ENCODE measurements at regions not wholly inside any gene's neighbourhood (a gene's known extent, or its start where the extent isn't known, plus 50 kb on each side); places are given as distances from the start of the nearest gene placed in this dataset.

- DNase-seq (ENCODE audit: low read depth, low spot score) (no peak), FAIRE-seq (no peak)
- Histone ChIP-seq H4K20me1 (ENCODE audit: control insufficient read depth, extremely low read depth, insufficient read depth, low read length) (no peaks in the 10 kb centered on the region), H3K27me3 (ENCODE audit: control insufficient read depth, extremely low read depth, insufficient read depth, low read length) (no peaks in the 10 kb centered on the region), H3K4me1 (ENCODE audit: control insufficient read depth, extremely low read depth, insufficient read depth, low read length) (no peaks in the 10 kb centered on the region), H3K9me3 (ENCODE audit: control insufficient read depth, low read depth, low read length) (no peaks in the 10 kb centered on the region), H3K36me3 (ENCODE audit: control insufficient read depth in 2 of 2, extremely low read depth in 1 of 2, insufficient read depth in 2 of 2, low read length in 2 of 2) (no peaks in the 10 kb centered on the region), H3K27ac (ENCODE audit: control insufficient read depth, insufficient read depth, low read length) (no peak overlapping the region), H3K9ac (ENCODE audit: control insufficient read depth, extremely low read depth, insufficient read depth, low read length) (no peak overlapping the region), H2AFZ (ENCODE audit: control insufficient read depth, low read length) (no peak overlapping the region), H3K79me2 (ENCODE audit: control insufficient read depth, insufficient read depth, low read length) (no peaks in the 10 kb centered on the region), H3K4me3 (ENCODE audit: control insufficient read depth in 2 of 3, extremely low read depth in 1 of 3, insufficient read depth in 2 of 3, low read depth in 1 of 3, low read length in 3 of 3) (no peak overlapping the region), H3K4me2 (ENCODE audit: control insufficient read depth, extremely low read depth, insufficient read depth, low read depth, low read length) (no peak overlapping the region), H3K9me1 (ENCODE audit: control insufficient read depth, extremely low read depth, insufficient read depth, low read length) (no peaks in the 10 kb centered on the region)
- TF ChIP-seq, protein P1, sequence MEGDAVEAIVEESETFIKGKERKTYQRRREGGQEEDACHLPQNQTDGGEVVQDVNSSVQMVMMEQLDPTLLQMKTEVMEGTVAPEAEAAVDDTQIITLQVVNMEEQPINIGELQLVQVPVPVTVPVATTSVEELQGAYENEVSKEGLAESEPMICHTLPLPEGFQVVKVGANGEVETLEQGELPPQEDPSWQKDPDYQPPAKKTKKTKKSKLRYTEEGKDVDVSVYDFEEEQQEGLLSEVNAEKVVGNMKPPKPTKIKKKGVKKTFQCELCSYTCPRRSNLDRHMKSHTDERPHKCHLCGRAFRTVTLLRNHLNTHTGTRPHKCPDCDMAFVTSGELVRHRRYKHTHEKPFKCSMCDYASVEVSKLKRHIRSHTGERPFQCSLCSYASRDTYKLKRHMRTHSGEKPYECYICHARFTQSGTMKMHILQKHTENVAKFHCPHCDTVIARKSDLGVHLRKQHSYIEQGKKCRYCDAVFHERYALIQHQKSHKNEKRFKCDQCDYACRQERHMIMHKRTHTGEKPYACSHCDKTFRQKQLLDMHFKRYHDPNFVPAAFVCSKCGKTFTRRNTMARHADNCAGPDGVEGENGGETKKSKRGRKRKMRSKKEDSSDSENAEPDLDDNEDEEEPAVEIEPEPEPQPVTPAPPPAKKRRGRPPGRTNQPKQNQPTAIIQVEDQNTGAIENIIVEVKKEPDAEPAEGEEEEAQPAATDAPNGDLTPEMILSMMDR (optimal IDR thresholded peaks at IDR 0.05 in 1 of 3, IDR thresholded peaks at IDR 0.05 in 1 of 3, conservative IDR thresholded peaks at IDR 0.05 in 1 of 3; ENCODE audit: extremely low read depth in 1 of 3, insufficient read depth in 2 of 3, low read length in 3 of 3): no peak
- TF ChIP-seq EZH2 (IDR thresholded peaks at IDR 0.05; ENCODE audit: low read length): no peak
- dilution Hi-C loops (cut with MboI; ENCODE audit: extremely low pct_ligation_motif_present, low sequenced_read_pairs): no loop called here
These were observed 54.0 kb upstream of the CHMP2B start for GRCh38 chr3:87173071-87173470.

GRCh38 chr3:87167628-87168456 is 59.3 kb upstream of the CHMP2B start:
- no peaks in the 10 kb centered on the region for H3K9me3 ChIP-seq (ENCODE audit: control insufficient read depth, low read depth, low read length)
- H3K4me2 ChIP-seq (ENCODE audit: control insufficient read depth, extremely low read depth, insufficient read depth, low read depth, low read length): peak overlapping the region; percentile 57
- H3K9me1 ChIP-seq (ENCODE audit: control insufficient read depth, extremely low read depth, insufficient read depth, low read length): no peaks in the 10 kb centered on the region
- no peak overlapping the region for H3K9ac ChIP-seq (ENCODE audit: control insufficient read depth, extremely low read depth, insufficient read depth, low read length)
- peak; percentile 69 for FAIRE-seq
- peak overlapping the region; percentile 75 for H2AFZ ChIP-seq (ENCODE audit: control insufficient read depth, low read length)
- no peak for TF ChIP-seq EZH2 (IDR thresholded peaks at IDR 0.05; ENCODE audit: low read length)
- TF ChIP-seq, protein P1 (optimal IDR thresholded peaks at IDR 0.05 in 1 of 3, IDR thresholded peaks at IDR 0.05 in 1 of 3, conservative IDR thresholded peaks at IDR 0.05 in 1 of 3; ENCODE audit: extremely low read depth in 1 of 3, insufficient read depth in 2 of 3, low read length in 3 of 3): peak; percentile 47 to 57 (median 57)
- H4K20me1 ChIP-seq (ENCODE audit: control insufficient read depth, extremely low read depth, insufficient read depth, low read length): no peaks in the 10 kb centered on the region
- H3K4me1 ChIP-seq (ENCODE audit: control insufficient read depth, extremely low read depth, insufficient read depth, low read length): no peaks in the 10 kb centered on the region
- dilution Hi-C loops (cut with MboI; ENCODE audit: extremely low pct_ligation_motif_present, low sequenced_read_pairs): no loop called here
- no peak overlapping the region for H3K27ac ChIP-seq (ENCODE audit: control insufficient read depth, insufficient read depth, low read length)
- no peaks in the 10 kb centered on the region for H3K79me2 ChIP-seq (ENCODE audit: control insufficient read depth, insufficient read depth, low read length)
- no peaks in the 10 kb centered on the region for H3K27me3 ChIP-seq (ENCODE audit: control insufficient read depth, extremely low read depth, insufficient read depth, low read length)
- no peaks in the 10 kb centered on the region for H3K36me3 ChIP-seq (ENCODE audit: control insufficient read depth in 2 of 2, extremely low read depth in 1 of 2, insufficient read depth in 2 of 2, low read length in 2 of 2)
- DNase-seq (ENCODE audit: low read depth, low spot score): no peak
- H3K4me3 ChIP-seq (ENCODE audit: control insufficient read depth in 2 of 3, extremely low read depth in 1 of 3, insufficient read depth in 2 of 3, low read depth in 1 of 3, low read length in 3 of 3): peak overlapping the region; percentile 10 to 48 (median 38)
